Activated CD4-positive, alpha-beta memory T cell treated with anti-CD3 and anti-CD28 coated beads for 36 hours (primary cell): ENCODE measurements at regions not wholly inside any gene's neighbourhood (a gene's known extent, or its start where the extent isn't known, plus 50 kb on each side); places are given as distances from the start of the nearest gene placed in this dataset.

ENCODE experiments used
- CTCF ChIA-PET: fragments of 350-600 bp; sonication (Branson Sonifier 250); formaldehyde crosslinking; loops from one replicate; lab custom pipeline; 2021; ENCODE audit warnings: antibody characterized with exemption, inconsistent platforms; lab: Charles Lee
- POLR2A ChIA-PET: fragments of 350-600 bp; sonication (Branson Sonifier 250); formaldehyde crosslinking; loops from one replicate; lab custom pipeline; 2021; ENCODE audit warnings: antibody characterized with exemption; lab: Charles Lee
- DNase-seq: peaks from one replicate; pipeline ENCODE4 v3.0.0-alpha.2; 2020
- H3K27ac Mint-ChIP-seq: one replicate; pipeline ENCODE4 v1.8.0; 2021; ENCODE audit warnings: mixed read lengths
- H3K27me3 Mint-ChIP-seq: one replicate; pipeline ENCODE4 v1.8.0; 2021; ENCODE audit warnings: mixed read lengths
- H3K36me3 Mint-ChIP-seq: one replicate; pipeline ENCODE4 v1.8.0; 2021; ENCODE audit warnings: mixed read lengths
- H3K4me1 Mint-ChIP-seq: one replicate; pipeline ENCODE4 v1.8.0; 2021; ENCODE audit warnings: low read depth, mixed read lengths
- H3K4me3 Mint-ChIP-seq: one replicate; pipeline ENCODE4 v1.8.0; 2021; ENCODE audit warnings: mild to moderate bottlenecking, mixed read lengths
- H3K9me3 Mint-ChIP-seq: one replicate; pipeline ENCODE4 v1.8.0; 2021; ENCODE audit warnings: mixed read lengths
- intact Hi-C: fragments of 100-400 bp; cut with micrococcal nuclease; formaldehyde crosslinking; loops from one replicate; pipeline ENCODE4 v1.15.1; 2023

GRCh38 chr20:60589623-60590022 is 631.4 kb downstream of the CDH26 start:
- H3K36me3 Mint-ChIP-seq, result no peaks in the 10 kb centered on the region
- ChIA-PET CTCF (no interaction called here), POLR2A (no interaction called here)
- no peaks in the 10 kb centered on the region for H3K9me3 Mint-ChIP-seq
- H3K4me3 Mint-ChIP-seq, result no peak overlapping the region
- H3K27ac Mint-ChIP-seq, result no peak overlapping the region
- no peak for DNase-seq
- intact Hi-C loops, result no loop called here
- no peaks in the 10 kb centered on the region for H3K4me1 Mint-ChIP-seq
- H3K27me3 Mint-ChIP-seq, result no peaks in the 10 kb centered on the region

GRCh38 chr20:60591172-60591799 is 633.1 kb downstream of the CDH26 start:
- Mint-ChIP-seq H3K4me3 (no peak overlapping the region), H3K4me1 (no peaks in the 10 kb centered on the region), H3K36me3 (no peaks in the 10 kb centered on the region), H3K27me3 (no peaks in the 10 kb centered on the region), H3K27ac (no peak overlapping the region), H3K9me3 (no peaks in the 10 kb centered on the region)
- ChIA-PET CTCF (no interaction called here), POLR2A (no interaction called here)
- no peak for DNase-seq
- intact Hi-C loops, result no loop called here

GRCh38 chr20:60598528-60598927 is 640.3 kb downstream of the CDH26 start:
- no peak overlapping the region for H3K27ac Mint-ChIP-seq

GRCh38 chr20:60599381-60599780 is 641.2 kb downstream of the CDH26 start:
- intact Hi-C loops, result no loop called here
- Mint-ChIP-seq H3K27ac (no peak overlapping the region), H3K9me3 (peaks cover 8% of the 10 kb centered on the region), H3K27me3 (no peaks in the 10 kb centered on the region), H3K4me1 (no peaks in the 10 kb centered on the region), H3K36me3 (no peaks in the 10 kb centered on the region), H3K4me3 (no peak overlapping the region)
- DNase-seq, result no peak
- ChIA-PET POLR2A (no interaction called here), CTCF (no interaction called here)

More at GRCh38 chr20:60598528-60598927, 640.3 kb downstream of the CDH26 start:
- no peaks in the 10 kb centered on the region for H3K36me3 Mint-ChIP-seq
- H3K4me3 Mint-ChIP-seq, result no peak overlapping the region
- H3K9me3 Mint-ChIP-seq, result peaks cover 8% of the 10 kb centered on the region
- H3K27me3 Mint-ChIP-seq, result no peaks in the 10 kb centered on the region
- CTCF ChIA-PET, result no interaction called here
- POLR2A ChIA-PET, result no interaction called here
- DNase-seq, result no peak
- H3K4me1 Mint-ChIP-seq, result no peaks in the 10 kb centered on the region
- intact Hi-C loops, result no loop called here

- Mint-ChIP-seq H3K4me1 (no peaks in the 10 kb centered on the region), H3K4me3 (no peak overlapping the region), H3K27me3 (no peaks in the 10 kb centered on the region), H3K9me3 (peaks cover 8% of the 10 kb centered on the region), H3K36me3 (no peaks in the 10 kb centered on the region), H3K27ac (no peak overlapping the region)
- intact Hi-C loops, result no loop called here
- DNase-seq, result no peak
- ChIA-PET POLR2A (no interaction called here), CTCF (no interaction called here)
These were observed 641.8 kb downstream of the CDH26 start for GRCh38 chr20:60600036-60600435.

GRCh38 chr20:60624066-60624465 is 628.0 kb upstream of the CDH4 start:
- Mint-ChIP-seq H3K27me3 (peaks cover 9% of the 10 kb centered on the region), H3K9me3 (no peaks in the 10 kb centered on the region), H3K4me1 (no peaks in the 10 kb centered on the region), H3K36me3 (no peaks in the 10 kb centered on the region), H3K27ac (no peak overlapping the region), H3K4me3 (no peak overlapping the region)
- ChIA-PET CTCF (no interaction called here), POLR2A (no interaction called here)
- DNase-seq, result no peak
- intact Hi-C loops, result no loop called here

GRCh38 chr20:60627751-60628565 is 624.1 kb upstream of the CDH4 start:
- Mint-ChIP-seq H3K4me3 (no peak overlapping the region), H3K27ac (no peak overlapping the region), H3K9me3 (no peaks in the 10 kb centered on the region), H3K36me3 (no peaks in the 10 kb centered on the region), H3K27me3 (no peaks in the 10 kb centered on the region), H3K4me1 (no peaks in the 10 kb centered on the region)
- intact Hi-C loops, result no loop called here
- ChIA-PET CTCF (no interaction called here), POLR2A (no interaction called here)
- no peak for DNase-seq

GRCh38 chr20:60628749-60629148 is 623.3 kb upstream of the CDH4 start:
- intact Hi-C loops, result no loop called here
- ChIA-PET CTCF (no interaction called here), POLR2A (no interaction called here)
- Mint-ChIP-seq H3K27ac (no peak overlapping the region), H3K4me1 (no peaks in the 10 kb centered on the region), H3K9me3 (no peaks in the 10 kb centered on the region), H3K4me3 (no peak overlapping the region), H3K36me3 (no peaks in the 10 kb centered on the region), H3K27me3 (no peaks in the 10 kb centered on the region)
- DNase-seq, result no peak

- Mint-ChIP-seq H3K36me3 (no peaks in the 10 kb centered on the region), H3K27me3 (no peaks in the 10 kb centered on the region), H3K4me1 (no peaks in the 10 kb centered on the region), H3K4me3 (no peak overlapping the region), H3K27ac (no peak overlapping the region), H3K9me3 (no peaks in the 10 kb centered on the region)
- DNase-seq, result no peak
- POLR2A ChIA-PET, result no interaction called here
- intact Hi-C loops, result no loop called here
- CTCF ChIA-PET, result no interaction called here
These were observed 622.9 kb upstream of the CDH4 start for GRCh38 chr20:60629206-60629605.

- DNase-seq, result no peak
- ChIA-PET POLR2A (no interaction called here), CTCF (no interaction called here)
- H3K4me3 Mint-ChIP-seq, result no peak overlapping the region
- no peaks in the 10 kb centered on the region for H3K36me3 Mint-ChIP-seq
- intact Hi-C loops, result no loop called here
- H3K9me3 Mint-ChIP-seq, result no peaks in the 10 kb centered on the region
- H3K27me3 Mint-ChIP-seq, result no peaks in the 10 kb centered on the region
- H3K4me1 Mint-ChIP-seq, result no peaks in the 10 kb centered on the region
- no peak overlapping the region for H3K27ac Mint-ChIP-seq
These were observed 621.5 kb upstream of the CDH4 start for GRCh38 chr20:60630609-60631008.

GRCh38 chr20:60631585-60632287 is 620.3 kb upstream of the CDH4 start:
- intact Hi-C loops, result no loop called here
- POLR2A ChIA-PET, result no interaction called here
- no peak for DNase-seq
- Mint-ChIP-seq H3K4me3 (no peak overlapping the region), H3K27me3 (peaks cover 2% of the 10 kb centered on the region), H3K4me1 (no peaks in the 10 kb centered on the region), H3K36me3 (no peaks in the 10 kb centered on the region), H3K9me3 (no peaks in the 10 kb centered on the region), H3K27ac (no peak overlapping the region)
- CTCF ChIA-PET, result no interaction called here

GRCh38 chr20:60632391-60633262 is 619.4 kb upstream of the CDH4 start:
- ChIA-PET POLR2A (no interaction called here), CTCF (no interaction called here)
- no peaks in the 10 kb centered on the region for H3K9me3 Mint-ChIP-seq
- H3K36me3 Mint-ChIP-seq, result no peaks in the 10 kb centered on the region
- intact Hi-C loops, result no loop called here
- no peak for DNase-seq
- no peak overlapping the region for H3K4me3 Mint-ChIP-seq
- H3K4me1 Mint-ChIP-seq, result no peaks in the 10 kb centered on the region
- peaks cover 2% of the 10 kb centered on the region for H3K27me3 Mint-ChIP-seq
- H3K27ac Mint-ChIP-seq, result no peak overlapping the region
